ENCODE measurements at regions not wholly inside any gene's neighbourhood (a gene's known extent, or its start where the extent isn't known, plus 50 kb on each side); places are given as distances from the start of the nearest gene placed in this dataset.

DNA sequence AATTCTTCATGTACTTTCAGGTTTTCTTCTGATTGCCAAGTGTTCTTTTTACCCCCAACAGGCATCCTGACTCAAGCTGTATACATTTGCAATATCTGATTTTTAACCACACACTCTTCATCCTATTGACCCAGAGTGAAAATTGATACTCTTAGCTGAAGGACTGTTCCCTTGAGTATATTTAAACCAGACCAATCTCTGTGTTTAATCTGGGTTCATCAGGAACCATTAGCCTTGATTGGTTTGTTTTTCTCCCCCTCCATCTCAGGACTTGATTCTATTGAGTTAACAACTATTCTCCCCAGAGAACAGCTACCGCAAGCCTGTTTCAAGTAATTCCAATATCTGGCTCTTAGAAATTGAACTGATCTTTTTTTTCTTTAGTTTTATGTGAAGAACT is 222.3 kb upstream of the NOVA1 start:
- TF ChIP-seq, protein P1, sequence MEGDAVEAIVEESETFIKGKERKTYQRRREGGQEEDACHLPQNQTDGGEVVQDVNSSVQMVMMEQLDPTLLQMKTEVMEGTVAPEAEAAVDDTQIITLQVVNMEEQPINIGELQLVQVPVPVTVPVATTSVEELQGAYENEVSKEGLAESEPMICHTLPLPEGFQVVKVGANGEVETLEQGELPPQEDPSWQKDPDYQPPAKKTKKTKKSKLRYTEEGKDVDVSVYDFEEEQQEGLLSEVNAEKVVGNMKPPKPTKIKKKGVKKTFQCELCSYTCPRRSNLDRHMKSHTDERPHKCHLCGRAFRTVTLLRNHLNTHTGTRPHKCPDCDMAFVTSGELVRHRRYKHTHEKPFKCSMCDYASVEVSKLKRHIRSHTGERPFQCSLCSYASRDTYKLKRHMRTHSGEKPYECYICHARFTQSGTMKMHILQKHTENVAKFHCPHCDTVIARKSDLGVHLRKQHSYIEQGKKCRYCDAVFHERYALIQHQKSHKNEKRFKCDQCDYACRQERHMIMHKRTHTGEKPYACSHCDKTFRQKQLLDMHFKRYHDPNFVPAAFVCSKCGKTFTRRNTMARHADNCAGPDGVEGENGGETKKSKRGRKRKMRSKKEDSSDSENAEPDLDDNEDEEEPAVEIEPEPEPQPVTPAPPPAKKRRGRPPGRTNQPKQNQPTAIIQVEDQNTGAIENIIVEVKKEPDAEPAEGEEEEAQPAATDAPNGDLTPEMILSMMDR (IDR thresholded peaks at IDR 0.05), result no peak
- TF ChIP-seq POLR2A (IDR thresholded peaks at IDR 0.05), result no peak

Data from heart left ventricle (tissue), 13 donors.